Peyer's patch (tissue), 4 donors: ENCODE measurements at regions not wholly inside any gene's neighbourhood (a gene's known extent, or its start where the extent isn't known, plus 50 kb on each side); places are given as distances from the start of the nearest gene placed in this dataset.

Experiments used
- POLR2A ChIP-seq, 2 donors: fragments of 450-650 bp; IDR thresholded peaks; one replicate each; pipeline ENCODE4 v1.5.1; 2017; ENCODE audit warnings: antibody characterized with exemption in 2 of 2, mild to moderate bottlenecking in 2 of 2, moderate library complexity in 2 of 2
- TF ChIP-seq, protein P1 (sequence below), 6 experiments: fragments of 450-650 bp in 4 of 6; fragments of 200-600 bp in 2 of 6; sonication (generic) in 1 of 6; IDR thresholded peaks; one replicate each; pipeline ENCODE4 v1.5.1; 2017 to 2019; ENCODE audit warnings: antibody characterized with exemption in 6 of 6, mild to moderate bottlenecking in 3 of 6, moderate library complexity in 1 of 6

GRCh38 chr5:105782501-105782900 lies 1888.2 kb downstream of the EFNA5 start:
- TF ChIP-seq, protein P1, sequence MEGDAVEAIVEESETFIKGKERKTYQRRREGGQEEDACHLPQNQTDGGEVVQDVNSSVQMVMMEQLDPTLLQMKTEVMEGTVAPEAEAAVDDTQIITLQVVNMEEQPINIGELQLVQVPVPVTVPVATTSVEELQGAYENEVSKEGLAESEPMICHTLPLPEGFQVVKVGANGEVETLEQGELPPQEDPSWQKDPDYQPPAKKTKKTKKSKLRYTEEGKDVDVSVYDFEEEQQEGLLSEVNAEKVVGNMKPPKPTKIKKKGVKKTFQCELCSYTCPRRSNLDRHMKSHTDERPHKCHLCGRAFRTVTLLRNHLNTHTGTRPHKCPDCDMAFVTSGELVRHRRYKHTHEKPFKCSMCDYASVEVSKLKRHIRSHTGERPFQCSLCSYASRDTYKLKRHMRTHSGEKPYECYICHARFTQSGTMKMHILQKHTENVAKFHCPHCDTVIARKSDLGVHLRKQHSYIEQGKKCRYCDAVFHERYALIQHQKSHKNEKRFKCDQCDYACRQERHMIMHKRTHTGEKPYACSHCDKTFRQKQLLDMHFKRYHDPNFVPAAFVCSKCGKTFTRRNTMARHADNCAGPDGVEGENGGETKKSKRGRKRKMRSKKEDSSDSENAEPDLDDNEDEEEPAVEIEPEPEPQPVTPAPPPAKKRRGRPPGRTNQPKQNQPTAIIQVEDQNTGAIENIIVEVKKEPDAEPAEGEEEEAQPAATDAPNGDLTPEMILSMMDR (IDR thresholded peaks at IDR 0.05) = no peak
- TF ChIP-seq POLR2A (IDR thresholded peaks at IDR 0.05) = no peak
